OCI-LY7 (cell line): ENCODE measurements at regions not wholly inside any gene's neighbourhood (a gene's known extent, or its start where the extent isn't known, plus 50 kb on each side); places are given as distances from the start of the nearest gene placed in this dataset.

Experiments
- BruUV-seq: library from RNA; stranded (reverse); fragments of 400-500 nt; replicated peaks from 2 replicates; lab custom pipeline; 2021; lab: Mats Ljungman, UMichigan
- CTCF ChIA-PET: fragments of 300-600 bp; sonication (Branson Sonifier 250); formaldehyde crosslinking; loops from one replicate; lab custom pipeline; 2022; ENCODE audit warnings: antibody characterized with exemption; ENCODE audit not compliant: unreplicated experiment; lab: Charles Lee
- POLR2A ChIA-PET: fragments of 300-600 bp; sonication (Branson Sonifier 250); formaldehyde crosslinking; loops from one replicate; lab custom pipeline; 2022; ENCODE audit warnings: antibody characterized with exemption; lab: Charles Lee
- DNase-seq: peaks from one replicate; pipeline ENCODE4 v3.0.0-alpha.2; 2015; ENCODE audit warnings: low spot score
- H2AFZ ChIP-seq: fragments of 200-600 bp; sonication (generic), shearing (Covaris generic); 2 replicates; pipeline ENCODE4 v1.6.1; 2014; ENCODE audit warnings: mild to moderate bottlenecking, antibody characterized with exemption, low read length, moderate library complexity
- H3K27ac ChIP-seq: fragments of 200-600 bp; sonication (generic); 2 replicates; pipeline ENCODE4 v1.5.1; 2014; ENCODE audit warnings: mixed run types, low read depth, mild to moderate bottlenecking, moderate library complexity, low read length, inconsistent platforms; ENCODE audit not compliant: poor library complexity, severe bottlenecking
- H3K36me3 ChIP-seq: fragments of 200-600 bp; sonication (generic); 2 replicates; pipeline ENCODE4 v1.6.1; 2014; ENCODE audit warnings: mild to moderate bottlenecking, antibody characterized with exemption, low read length, moderate library complexity, mixed read lengths; ENCODE audit not compliant: insufficient read depth
- H3K4me1 ChIP-seq: fragments of 200-600 bp; sonication (generic); 2 replicates; pipeline ENCODE4 v1.5.1; 2014; ENCODE audit warnings: mild to moderate bottlenecking, low read length; ENCODE audit not compliant: insufficient read depth, poor library complexity, severe bottlenecking
- H3K4me2 ChIP-seq: fragments of 200-600 bp; sonication (generic); 2 replicates; pipeline ENCODE4 v1.6.1; 2014; ENCODE audit warnings: mild to moderate bottlenecking, low read length
- H3K4me3 ChIP-seq: fragments of 200-600 bp; sonication (generic); 2 replicates; pipeline ENCODE4 v1.5.1; 2014; ENCODE audit warnings: mild to moderate bottlenecking, low read depth, low read length; ENCODE audit not compliant: poor library complexity, severe bottlenecking
- H3K79me2 ChIP-seq: fragments of 200-600 bp; sonication (generic); 2 replicates; pipeline ENCODE4 v1.6.1; 2016; ENCODE audit warnings: low read depth, mild to moderate bottlenecking, low read length, moderate library complexity, mixed read lengths; ENCODE audit not compliant: insufficient read depth
- H3K9me2 ChIP-seq: fragments of 200-600 bp; sonication (generic); 2 replicates; pipeline ENCODE4 v1.6.1; 2016; ENCODE audit warnings: mild to moderate bottlenecking, low read length, mixed read lengths; ENCODE audit not compliant: insufficient read depth
- H3K9me3 ChIP-seq: fragments of 200-600 bp; sonication (generic); 2 replicates; pipeline ENCODE4 v1.6.1; 2014; ENCODE audit warnings: mild to moderate bottlenecking, mixed run types, low read length, mixed read lengths
- H4K20me1 ChIP-seq: fragments of 200-600 bp; sonication (generic); 2 replicates; pipeline ENCODE4 v1.6.1; 2014; ENCODE audit warnings: mild to moderate bottlenecking, antibody characterized with exemption, low read length, moderate library complexity, mixed read lengths; ENCODE audit not compliant: insufficient read depth
- EZH2phosphoT487 ChIP-seq: fragments of 200-600 bp; sonication (generic); IDR thresholded peaks from 2 replicates; pipeline ENCODE4 v1.6.1; 2018; ENCODE audit warnings: low read depth, borderline replicate concordance, mild to moderate bottlenecking, mixed run types, antibody characterized with exemption, low read length, moderate library complexity, mixed read lengths
- intact Hi-C: fragments of 100-400 bp; cut with micrococcal nuclease; formaldehyde crosslinking; loops from one replicate; pipeline ENCODE4 v1.10.0; 2022; ENCODE audit not compliant: unreplicated experiment
- TF ChIP-seq, protein P1 (sequence below): fragments of 200-600 bp; sonication (generic); conservative IDR thresholded peaks from 2 replicates; pipeline ENCODE4 v1.5.1; 2014; ENCODE audit warnings: mild to moderate bottlenecking, antibody characterized with exemption, low read length, moderate library complexity, mixed read lengths

DNA sequence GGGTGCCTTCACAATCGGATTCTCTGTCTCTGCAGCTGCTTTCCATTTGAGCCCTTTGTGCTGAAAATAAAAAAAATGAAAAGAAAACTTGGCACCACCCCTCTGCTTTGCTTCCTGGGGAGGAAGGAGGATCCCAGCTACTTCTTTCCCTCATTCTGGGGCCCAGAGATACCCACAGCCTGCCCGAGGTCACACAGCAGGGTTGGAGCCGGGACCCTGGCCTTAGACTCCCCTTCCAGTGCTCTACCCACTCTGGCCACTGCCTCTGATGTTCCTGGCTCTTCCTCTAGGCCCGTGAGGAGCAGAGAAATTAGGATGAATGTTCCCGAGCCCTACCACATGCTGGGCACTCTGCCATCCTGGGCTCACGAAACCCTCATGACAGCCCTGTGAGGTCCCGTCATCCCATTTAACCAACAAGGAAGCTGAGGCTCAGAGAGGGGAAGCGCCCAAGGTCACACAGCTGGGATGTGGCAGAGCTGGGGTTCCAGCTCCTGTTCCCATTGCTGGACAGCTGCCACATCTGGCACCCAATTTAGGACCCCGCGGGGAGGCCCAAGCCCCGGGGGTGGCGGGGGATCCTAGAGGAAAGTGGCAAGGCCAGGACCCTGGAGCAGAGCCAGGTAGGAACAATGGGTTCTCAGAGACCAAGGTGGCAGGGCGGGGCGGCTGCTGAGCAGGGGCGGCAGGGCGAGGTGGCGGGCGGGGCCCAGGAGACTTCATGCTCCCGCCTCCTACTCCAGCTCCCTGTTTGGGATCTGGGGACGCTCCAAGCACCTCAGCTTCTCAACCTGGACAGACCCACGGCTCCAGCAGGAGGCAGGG is 76.6 kb downstream of the CEBPB start:
- no TSS peak for BruUV-seq
- intact Hi-C loops: no loop called here
- Histone ChIP-seq H3K4me1 (no peaks in the 10 kb centered on the region), H3K4me3 (no peak overlapping the region), H2AFZ (no peak overlapping the region), H3K27ac (no peak overlapping the region), H3K79me2 (no peaks in the 10 kb centered on the region), H4K20me1 (no peaks in the 10 kb centered on the region), H3K9me2 (no peaks in the 10 kb centered on the region), H3K36me3 (no peaks in the 10 kb centered on the region), H3K9me3 (no peaks in the 10 kb centered on the region), H3K4me2 (no peak overlapping the region)
- no peak for TF ChIP-seq EZH2phosphoT487
- TF ChIP-seq, protein P1, sequence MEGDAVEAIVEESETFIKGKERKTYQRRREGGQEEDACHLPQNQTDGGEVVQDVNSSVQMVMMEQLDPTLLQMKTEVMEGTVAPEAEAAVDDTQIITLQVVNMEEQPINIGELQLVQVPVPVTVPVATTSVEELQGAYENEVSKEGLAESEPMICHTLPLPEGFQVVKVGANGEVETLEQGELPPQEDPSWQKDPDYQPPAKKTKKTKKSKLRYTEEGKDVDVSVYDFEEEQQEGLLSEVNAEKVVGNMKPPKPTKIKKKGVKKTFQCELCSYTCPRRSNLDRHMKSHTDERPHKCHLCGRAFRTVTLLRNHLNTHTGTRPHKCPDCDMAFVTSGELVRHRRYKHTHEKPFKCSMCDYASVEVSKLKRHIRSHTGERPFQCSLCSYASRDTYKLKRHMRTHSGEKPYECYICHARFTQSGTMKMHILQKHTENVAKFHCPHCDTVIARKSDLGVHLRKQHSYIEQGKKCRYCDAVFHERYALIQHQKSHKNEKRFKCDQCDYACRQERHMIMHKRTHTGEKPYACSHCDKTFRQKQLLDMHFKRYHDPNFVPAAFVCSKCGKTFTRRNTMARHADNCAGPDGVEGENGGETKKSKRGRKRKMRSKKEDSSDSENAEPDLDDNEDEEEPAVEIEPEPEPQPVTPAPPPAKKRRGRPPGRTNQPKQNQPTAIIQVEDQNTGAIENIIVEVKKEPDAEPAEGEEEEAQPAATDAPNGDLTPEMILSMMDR: no peak
- ChIA-PET POLR2A (no interaction called here), CTCF (no interaction called here)
- no peak for DNase-seq

DNA sequence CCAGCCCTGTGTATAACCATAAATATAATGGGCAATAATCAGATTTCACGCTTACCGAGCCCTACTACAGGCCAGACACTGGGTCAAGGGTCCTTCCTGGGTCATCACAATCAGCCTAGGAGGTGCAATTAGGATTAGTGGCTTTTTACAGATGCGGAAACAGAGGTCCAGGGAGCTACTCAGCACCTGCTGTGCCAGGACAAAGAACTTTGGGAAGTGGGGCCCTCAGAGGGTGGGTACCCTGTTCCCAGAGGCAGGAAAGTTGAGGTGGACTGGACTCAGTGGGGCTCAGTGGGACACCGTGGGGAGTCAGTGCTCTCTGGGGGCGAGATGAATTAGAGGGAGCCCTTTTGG is 77.2 kb downstream of the CEBPB start:
- ChIA-PET POLR2A (no interaction called here), CTCF (no interaction called here)
- no TSS peak for BruUV-seq

More for the DNA sequence above, 77.2 kb downstream of the CEBPB start:
- Histone ChIP-seq H3K9me2 (no peaks in the 10 kb centered on the region), H3K9me3 (no peaks in the 10 kb centered on the region), H3K36me3 (no peaks in the 10 kb centered on the region), H2AFZ (no peak overlapping the region), H4K20me1 (no peaks in the 10 kb centered on the region), H3K4me3 (no peak overlapping the region), H3K27ac (no peak overlapping the region), H3K4me2 (no peak overlapping the region), H3K4me1 (no peaks in the 10 kb centered on the region), H3K79me2 (no peaks in the 10 kb centered on the region)
- DNase-seq: no peak
- intact Hi-C loops: no loop called here
- TF ChIP-seq, protein P1: no peak
- TF ChIP-seq EZH2phosphoT487: no peak
